K562 (cell line): ENCODE measurements at regions not wholly inside any gene's neighbourhood (a gene's known extent, or its start where the extent isn't known, plus 50 kb on each side); places are given as distances from the start of the nearest gene placed in this dataset.

Source experiments
- ATF1 ChIP-seq, 2 experiments: fragments of 450-650 bp in 1 of 2; IDR thresholded peaks; 2 replicates each; pipeline ENCODE4 v1.6.1; 2016; ENCODE audit warnings: missing compliant biosample characterization in 1 of 2, missing genetic modification characterization in 1 of 2
- ATF7 ChIP-seq: fragments of 450-650 bp; IDR thresholded peaks from 2 replicates; pipeline ENCODE4 v1.7.1; 2014; ENCODE audit warnings: mild to moderate bottlenecking, moderate library complexity
- BRCA1 ChIP-seq, 2 experiments: fragments of 450-650 bp in 1 of 2; sonication (generic) in 1 of 2; formaldehyde crosslinking in 1 of 2; IDR thresholded peaks; 2 replicates each; pipeline versions ENCODE4 v1.5.0 to v1.6.1; 2017 to 2020; ENCODE audit warnings: mild to moderate bottlenecking in 1 of 2, missing genetic modification reagents in 1 of 2
- FOXA1 ChIP-seq: fragments of 450-650 bp; IDR thresholded peaks from 2 replicates; pipeline ENCODE4 v1.6.1; 2016; ENCODE audit warnings: mild to moderate bottlenecking, borderline replicate concordance
- KAT2B ChIP-seq: IDR thresholded peaks from one replicate; pipeline ENCODE4 v1.6.1; 2012; ENCODE audit warnings: low read depth, mild to moderate bottlenecking, control low read depth, inconsistent platforms, low read length, moderate library complexity
- MCM3 ChIP-seq: fragments of 450-650 bp; IDR thresholded peaks from 2 replicates; pipeline ENCODE4 v1.6.1; 2016
- MEIS2 ChIP-seq: fragments of 450-650 bp; IDR thresholded peaks from 2 replicates; pipeline ENCODE4 v1.6.1; 2014; ENCODE audit warnings: mild to moderate bottlenecking; ENCODE audit not compliant: partially characterized antibody
- NEUROD1 ChIP-seq: fragments of 150-350 bp; IDR thresholded peaks from 2 replicates; pipeline ENCODE4 v1.6.1; 2014; ENCODE audit warnings: borderline replicate concordance, low read length, low read depth; ENCODE audit not compliant: partially characterized antibody
- PTRF ChIP-seq: fragments of 450-650 bp; IDR thresholded peaks from 2 replicates; pipeline ENCODE4 v1.6.1; 2016; ENCODE audit warnings: mild to moderate bottlenecking, missing genetic modification characterization, missing compliant biosample characterization
- SETDB1 ChIP-seq: IDR thresholded peaks from one replicate; pipeline ENCODE4 v1.6.1; 2012; ENCODE audit warnings: low read length, control low read depth, inconsistent platforms
- TAF1 ChIP-seq: IDR thresholded peaks from 2 replicates; pipeline ENCODE4 v1.6.1; 2011; ENCODE audit warnings: mild to moderate bottlenecking, low read length, moderate library complexity; ENCODE audit not compliant: insufficient read depth, control insufficient read depth, severe bottlenecking; ENCODE audit errors: extremely low read depth
- ZKSCAN1 ChIP-seq: fragments of 150-350 bp; IDR thresholded peaks from 2 replicates; pipeline ENCODE4 v1.6.1; 2016; ENCODE audit warnings: low read depth, low read length
- ZNF12 ChIP-seq: sonication (generic); formaldehyde crosslinking; IDR thresholded peaks from 2 replicates; pipeline ENCODE4 v1.4.0; 2020; ENCODE audit warnings: mild to moderate bottlenecking, missing genetic modification reagents
- ZZZ3 ChIP-seq: fragments of 450-650 bp; IDR thresholded peaks from 2 replicates; pipeline ENCODE4 v1.6.1; 2016; ENCODE audit warnings: antibody characterized with exemption, mild to moderate bottlenecking, moderate library complexity
- TF ChIP-seq, protein P1 (sequence below): fragments of 250-450 bp; sonication (Bioruptor Pico); IDR thresholded peaks from 2 replicates; pipeline ENCODE4 v1.8.0; 2021; ENCODE audit warnings: moderate library complexity, mild to moderate bottlenecking, inconsistent platforms
- TF ChIP-seq, protein P2 (sequence below), 2 experiments: IDR thresholded peaks in 1 of 2; conservative IDR thresholded peaks in 1 of 2; 2 replicates each; pipeline ENCODE4 v1.6.1; 2016; ENCODE audit warnings: low read depth in 2 of 2, mild to moderate bottlenecking in 1 of 2, missing compliant biosample characterization in 1 of 2, missing genetic modification characterization in 1 of 2, moderate library complexity in 1 of 2
- TF ChIP-seq, protein P3 (sequence below): sonication (generic); formaldehyde crosslinking; IDR thresholded peaks from 2 replicates; pipeline ENCODE4 v1.8.0; 2022; ENCODE audit warnings: missing genetic modification reagents, mild to moderate bottlenecking, moderate library complexity, borderline replicate concordance
- TF ChIP-seq, protein P4 (sequence below): fragments of 250-450 bp; sonication (Bioruptor Pico); IDR thresholded peaks from 2 replicates; pipeline ENCODE4 v1.9.0; 2021; ENCODE audit warnings: mild to moderate bottlenecking, inconsistent platforms

DNA sequence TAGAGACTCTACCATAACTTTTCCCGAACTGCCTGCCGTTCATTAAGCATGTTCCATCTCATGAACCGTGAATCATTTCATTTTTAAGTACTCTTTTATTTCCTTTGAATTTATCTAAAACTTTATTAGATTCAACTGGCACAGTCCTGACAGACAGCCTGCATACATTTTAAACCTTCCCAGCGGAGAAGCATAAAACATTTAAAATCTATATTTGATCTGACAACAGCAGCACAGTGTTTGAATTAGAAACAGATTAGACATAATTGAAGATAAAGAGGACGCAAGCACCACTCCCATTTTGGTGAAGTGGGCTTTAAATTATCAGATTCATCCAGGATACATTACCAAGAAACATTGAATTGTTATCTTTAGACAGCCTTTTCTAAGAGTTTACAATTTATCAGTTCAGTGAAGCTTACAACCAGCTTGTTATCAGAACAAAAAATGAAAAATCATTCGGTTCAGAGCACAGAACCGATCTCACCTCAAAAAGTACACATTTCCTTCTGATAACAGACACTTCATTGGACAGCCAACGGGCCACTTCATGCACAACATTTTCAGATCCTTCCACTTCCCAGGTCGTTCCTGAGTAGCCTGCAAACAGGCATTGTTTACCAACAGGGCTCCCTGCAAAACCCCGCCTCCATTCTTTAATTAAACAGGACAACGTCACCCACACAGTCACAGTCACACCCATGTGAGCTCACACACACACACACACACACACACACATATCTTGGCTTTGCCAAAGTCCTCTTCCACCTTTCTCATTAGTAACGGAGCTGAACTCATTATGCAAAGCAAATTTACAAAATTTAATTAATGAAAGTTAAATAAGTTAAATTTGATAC is 171.2 kb downstream of the SP3 start (continued):
- no peak for TF ChIP-seq BRCA1 (IDR thresholded peaks at IDR 0.05)
- no peak for TF ChIP-seq BRCA1 (CRISPR knock-in tag; IDR thresholded peaks at IDR 0.05)
- TF ChIP-seq, protein P1, sequence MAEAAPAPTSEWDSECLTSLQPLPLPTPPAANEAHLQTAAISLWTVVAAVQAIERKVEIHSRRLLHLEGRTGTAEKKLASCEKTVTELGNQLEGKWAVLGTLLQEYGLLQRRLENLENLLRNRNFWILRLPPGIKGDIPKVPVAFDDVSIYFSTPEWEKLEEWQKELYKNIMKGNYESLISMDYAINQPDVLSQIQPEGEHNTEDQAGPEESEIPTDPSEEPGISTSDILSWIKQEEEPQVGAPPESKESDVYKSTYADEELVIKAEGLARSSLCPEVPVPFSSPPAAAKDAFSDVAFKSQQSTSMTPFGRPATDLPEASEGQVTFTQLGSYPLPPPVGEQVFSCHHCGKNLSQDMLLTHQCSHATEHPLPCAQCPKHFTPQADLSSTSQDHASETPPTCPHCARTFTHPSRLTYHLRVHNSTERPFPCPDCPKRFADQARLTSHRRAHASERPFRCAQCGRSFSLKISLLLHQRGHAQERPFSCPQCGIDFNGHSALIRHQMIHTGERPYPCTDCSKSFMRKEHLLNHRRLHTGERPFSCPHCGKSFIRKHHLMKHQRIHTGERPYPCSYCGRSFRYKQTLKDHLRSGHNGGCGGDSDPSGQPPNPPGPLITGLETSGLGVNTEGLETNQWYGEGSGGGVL (CRISPR knock-in tag): no peak
- TF ChIP-seq NEUROD1: no peak
- no peak for TF ChIP-seq FOXA1
- no peak for TF ChIP-seq TAF1
- TF ChIP-seq MEIS2: peak; percentile 10
- TF ChIP-seq KAT2B: no peak
- TF ChIP-seq PTRF (tag): no peak
- TF ChIP-seq ZZZ3: no peak
- TF ChIP-seq ATF7: 0 out of 2 replicates have a peak, but pooled peaks have one; percentile 29
- TF ChIP-seq, protein P2, sequence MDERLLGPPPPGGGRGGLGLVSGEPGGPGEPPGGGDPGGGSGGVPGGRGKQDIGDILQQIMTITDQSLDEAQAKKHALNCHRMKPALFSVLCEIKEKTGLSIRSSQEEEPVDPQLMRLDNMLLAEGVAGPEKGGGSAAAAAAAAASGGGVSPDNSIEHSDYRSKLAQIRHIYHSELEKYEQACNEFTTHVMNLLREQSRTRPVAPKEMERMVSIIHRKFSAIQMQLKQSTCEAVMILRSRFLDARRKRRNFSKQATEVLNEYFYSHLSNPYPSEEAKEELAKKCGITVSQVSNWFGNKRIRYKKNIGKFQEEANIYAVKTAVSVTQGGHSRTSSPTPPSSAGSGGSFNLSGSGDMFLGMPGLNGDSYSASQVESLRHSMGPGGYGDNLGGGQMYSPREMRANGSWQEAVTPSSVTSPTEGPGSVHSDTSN (CRISPR knock-in tag; IDR thresholded peaks at IDR 0.05; ENCODE audit: low read depth): no peak
- TF ChIP-seq, protein P2 (tag; conservative IDR thresholded peaks at IDR 0.05; ENCODE audit: low read depth): no peak
- TF ChIP-seq ATF1 (CRISPR knock-in tag; IDR thresholded peaks at IDR 0.05): no peak
- TF ChIP-seq ATF1 (tag; IDR thresholded peaks at IDR 0.05): peak; percentile 65; the same call in 1 of the 2 replicates
- TF ChIP-seq, protein P3, sequence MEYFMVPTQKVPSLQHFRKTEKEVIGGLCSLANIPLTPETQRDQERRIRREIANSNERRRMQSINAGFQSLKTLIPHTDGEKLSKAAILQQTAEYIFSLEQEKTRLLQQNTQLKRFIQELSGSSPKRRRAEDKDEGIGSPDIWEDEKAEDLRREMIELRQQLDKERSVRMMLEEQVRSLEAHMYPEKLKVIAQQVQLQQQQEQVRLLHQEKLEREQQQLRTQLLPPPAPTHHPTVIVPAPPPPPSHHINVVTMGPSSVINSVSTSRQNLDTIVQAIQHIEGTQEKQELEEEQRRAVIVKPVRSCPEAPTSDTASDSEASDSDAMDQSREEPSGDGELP: no peak
- no peak for TF ChIP-seq ZNF12 (CRISPR knock-in tag)
- no peak for TF ChIP-seq SETDB1
- no peak for TF ChIP-seq ZKSCAN1
- TF ChIP-seq, protein P4, sequence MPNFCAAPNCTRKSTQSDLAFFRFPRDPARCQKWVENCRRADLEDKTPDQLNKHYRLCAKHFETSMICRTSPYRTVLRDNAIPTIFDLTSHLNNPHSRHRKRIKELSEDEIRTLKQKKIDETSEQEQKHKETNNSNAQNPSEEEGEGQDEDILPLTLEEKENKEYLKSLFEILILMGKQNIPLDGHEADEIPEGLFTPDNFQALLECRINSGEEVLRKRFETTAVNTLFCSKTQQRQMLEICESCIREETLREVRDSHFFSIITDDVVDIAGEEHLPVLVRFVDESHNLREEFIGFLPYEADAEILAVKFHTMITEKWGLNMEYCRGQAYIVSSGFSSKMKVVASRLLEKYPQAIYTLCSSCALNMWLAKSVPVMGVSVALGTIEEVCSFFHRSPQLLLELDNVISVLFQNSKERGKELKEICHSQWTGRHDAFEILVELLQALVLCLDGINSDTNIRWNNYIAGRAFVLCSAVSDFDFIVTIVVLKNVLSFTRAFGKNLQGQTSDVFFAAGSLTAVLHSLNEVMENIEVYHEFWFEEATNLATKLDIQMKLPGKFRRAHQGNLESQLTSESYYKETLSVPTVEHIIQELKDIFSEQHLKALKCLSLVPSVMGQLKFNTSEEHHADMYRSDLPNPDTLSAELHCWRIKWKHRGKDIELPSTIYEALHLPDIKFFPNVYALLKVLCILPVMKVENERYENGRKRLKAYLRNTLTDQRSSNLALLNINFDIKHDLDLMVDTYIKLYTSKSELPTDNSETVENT (CRISPR knock-in tag): no peak
- TF ChIP-seq MCM3: no peak
